SK-N-SH treated with all-trans-retinoic acid at 6 μM for 48 hours (cell line): ENCODE measurements at regions not wholly inside any gene's neighbourhood (a gene's known extent, or its start where the extent isn't known, plus 50 kb on each side); places are given as distances from the start of the nearest gene placed in this dataset.

Experiments used
- ARNTL ChIP-seq: fragments of 450-650 bp; formaldehyde crosslinking; IDR thresholded peaks from 2 replicates; pipeline ENCODE4 v1.5.0; 2020; ENCODE audit warnings: low read depth, mild to moderate bottlenecking, moderate library complexity, borderline replicate concordance
- OSR1 ChIP-seq: fragments of 250-450 bp; sonication (Bioruptor Pico); IDR thresholded peaks from 2 replicates; pipeline ENCODE4 v1.8.0; 2022; ENCODE audit warnings: moderate library complexity, mild to moderate bottlenecking, inconsistent platforms
- RARB ChIP-seq: fragments of 250-450 bp; sonication (Bioruptor Pico); IDR thresholded peaks from 2 replicates; pipeline ENCODE4 v1.8.0; 2021; ENCODE audit warnings: mild to moderate bottlenecking, moderate library complexity
- ZNF565 ChIP-seq: fragments of 450-650 bp; formaldehyde crosslinking; conservative IDR thresholded peaks from 2 replicates; pipeline ENCODE4 v1.5.0; 2020; ENCODE audit warnings: low read depth, mild to moderate bottlenecking, moderate library complexity
- ZNF70 ChIP-seq: fragments of 450-650 bp; formaldehyde crosslinking; IDR thresholded peaks from 2 replicates; pipeline ENCODE4 v1.5.0; 2020; ENCODE audit warnings: mild to moderate bottlenecking, moderate library complexity
- TF ChIP-seq, protein P1 (sequence below): fragments of 250-450 bp; sonication (Bioruptor Pico); IDR thresholded peaks from 2 replicates; pipeline ENCODE4 v1.5.1; 2020; ENCODE audit warnings: low read depth, mild to moderate bottlenecking, moderate library complexity
- TF ChIP-seq, protein P2 (sequence below): fragments of 250-450 bp; sonication (Bioruptor Pico); IDR thresholded peaks from 2 replicates; pipeline ENCODE4 v1.5.1; 2021; ENCODE audit warnings: mild to moderate bottlenecking, moderate library complexity

DNA sequence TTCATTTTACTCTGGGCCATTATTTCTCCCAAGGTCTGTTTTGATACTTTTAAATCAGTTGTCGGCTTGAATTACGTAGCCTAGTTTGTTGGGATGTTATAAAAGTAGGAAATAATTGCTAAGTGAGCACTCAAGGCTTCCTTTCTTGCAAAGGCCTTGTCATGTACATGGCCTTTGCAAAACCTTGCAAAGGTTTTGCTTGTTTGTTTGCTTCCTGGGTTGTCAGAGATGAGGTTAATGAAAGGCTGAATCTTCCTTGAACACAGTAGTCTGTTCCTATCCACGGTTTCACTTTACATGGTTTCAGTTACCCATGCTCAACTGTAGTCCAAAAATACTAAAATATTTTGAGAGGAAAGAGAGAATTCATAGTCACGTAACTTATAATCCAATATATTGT lies 113.5 kb downstream of the NAA11 start:
- TF ChIP-seq OSR1 (CRISPR knock-in tag) (no peak), RARB (CRISPR knock-in tag) (no peak), ZNF565 (CRISPR knock-in tag) (no peak), ARNTL (CRISPR knock-in tag) (no peak), ZNF70 (CRISPR knock-in tag) (no peak)
- TF ChIP-seq, protein P1, sequence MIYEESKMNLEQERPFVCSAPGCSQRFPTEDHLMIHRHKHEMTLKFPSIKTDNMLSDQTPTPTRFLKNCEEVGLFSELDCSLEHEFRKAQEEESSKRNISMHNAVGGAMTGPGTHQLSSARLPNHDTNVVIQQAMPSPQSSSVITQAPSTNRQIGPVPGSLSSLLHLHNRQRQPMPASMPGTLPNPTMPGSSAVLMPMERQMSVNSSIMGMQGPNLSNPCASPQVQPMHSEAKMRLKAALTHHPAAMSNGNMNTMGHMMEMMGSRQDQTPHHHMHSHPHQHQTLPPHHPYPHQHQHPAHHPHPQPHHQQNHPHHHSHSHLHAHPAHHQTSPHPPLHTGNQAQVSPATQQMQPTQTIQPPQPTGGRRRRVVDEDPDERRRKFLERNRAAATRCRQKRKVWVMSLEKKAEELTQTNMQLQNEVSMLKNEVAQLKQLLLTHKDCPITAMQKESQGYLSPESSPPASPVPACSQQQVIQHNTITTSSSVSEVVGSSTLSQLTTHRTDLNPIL (CRISPR knock-in tag), result no peak
- TF ChIP-seq, protein P2, sequence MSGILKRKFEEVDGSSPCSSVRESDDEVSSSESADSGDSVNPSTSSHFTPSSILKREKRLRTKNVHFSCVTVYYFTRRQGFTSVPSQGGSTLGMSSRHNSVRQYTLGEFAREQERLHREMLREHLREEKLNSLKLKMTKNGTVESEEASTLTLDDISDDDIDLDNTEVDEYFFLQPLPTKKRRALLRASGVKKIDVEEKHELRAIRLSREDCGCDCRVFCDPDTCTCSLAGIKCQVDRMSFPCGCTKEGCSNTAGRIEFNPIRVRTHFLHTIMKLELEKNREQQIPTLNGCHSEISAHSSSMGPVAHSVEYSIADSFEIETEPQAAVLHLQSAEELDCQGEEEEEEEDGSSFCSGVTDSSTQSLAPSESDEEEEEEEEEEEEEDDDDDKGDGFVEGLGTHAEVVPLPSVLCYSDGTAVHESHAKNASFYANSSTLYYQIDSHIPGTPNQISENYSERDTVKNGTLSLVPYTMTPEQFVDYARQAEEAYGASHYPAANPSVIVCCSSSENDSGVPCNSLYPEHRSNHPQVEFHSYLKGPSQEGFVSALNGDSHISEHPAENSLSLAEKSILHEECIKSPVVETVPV (CRISPR knock-in tag), result no peak
